ENCODE measurements at regions not wholly inside any gene's neighbourhood (a gene's known extent, or its start where the extent isn't known, plus 50 kb on each side); places are given as distances from the start of the nearest gene placed in this dataset.

GRCh38 chr16:62610291-62610690 lies 574.1 kb upstream of the CDH8 start:
- TF ChIP-seq CTCF (IDR thresholded peaks at IDR 0.05 in 2 of 3, conservative IDR thresholded peaks at IDR 0.05 in 1 of 3; ENCODE audit: control insufficient read depth in 2 of 3, extremely low read depth in 1 of 3, insufficient read depth in 1 of 3, low read depth in 3 of 3, low read length in 3 of 3): no peak
- no peak for TF ChIP-seq TAF1 (IDR thresholded peaks at IDR 0.05; ENCODE audit: borderline replicate concordance, low read depth, low read length)
- no peak for TF ChIP-seq EZH2 (IDR thresholded peaks at IDR 0.05; ENCODE audit: borderline replicate concordance, control insufficient read depth, low read depth, low read length)
- TF ChIP-seq NR2C1 (IDR thresholded peaks at IDR 0.05): no peak
- no peak for TF ChIP-seq CHD2 (IDR thresholded peaks at IDR 0.05; ENCODE audit: borderline replicate concordance, low read depth, low read length)
- TF ChIP-seq KDM1A (IDR thresholded peaks at IDR 0.05; ENCODE audit: borderline replicate concordance): no peak
- TF ChIP-seq NBN (IDR thresholded peaks at IDR 0.05): no peak
- no peak for TF ChIP-seq USF1 (IDR thresholded peaks at IDR 0.05; ENCODE audit: borderline replicate concordance, extremely low read length, insufficient read depth, low read depth, low read length)
- TF ChIP-seq REST (IDR thresholded peaks at IDR 0.05; ENCODE audit: low read depth, low read length): no peak
- TF ChIP-seq BACH1 (IDR thresholded peaks at IDR 0.05; ENCODE audit: borderline replicate concordance): no peak
- no peak for TF ChIP-seq MAX (IDR thresholded peaks at IDR 0.05; ENCODE audit: low read depth, low read length)
- TF ChIP-seq NRF1 (conservative IDR thresholded peaks at IDR 0.05; ENCODE audit: low read depth, low read length): no peak
- no peak for TF ChIP-seq POLR2AphosphoS5 (IDR thresholded peaks at IDR 0.05; ENCODE audit: low read length)
- TF ChIP-seq POLR2A (IDR thresholded peaks at IDR 0.05; ENCODE audit: low read depth, low read length): no peak
